ENCODE measurements at regions not wholly inside any gene's neighbourhood (a gene's known extent, or its start where the extent isn't known, plus 50 kb on each side); places are given as distances from the start of the nearest gene placed in this dataset.
A peak's percentile ranks its signal among the peaks of the same experiment; 100 is the strongest.

DNA sequence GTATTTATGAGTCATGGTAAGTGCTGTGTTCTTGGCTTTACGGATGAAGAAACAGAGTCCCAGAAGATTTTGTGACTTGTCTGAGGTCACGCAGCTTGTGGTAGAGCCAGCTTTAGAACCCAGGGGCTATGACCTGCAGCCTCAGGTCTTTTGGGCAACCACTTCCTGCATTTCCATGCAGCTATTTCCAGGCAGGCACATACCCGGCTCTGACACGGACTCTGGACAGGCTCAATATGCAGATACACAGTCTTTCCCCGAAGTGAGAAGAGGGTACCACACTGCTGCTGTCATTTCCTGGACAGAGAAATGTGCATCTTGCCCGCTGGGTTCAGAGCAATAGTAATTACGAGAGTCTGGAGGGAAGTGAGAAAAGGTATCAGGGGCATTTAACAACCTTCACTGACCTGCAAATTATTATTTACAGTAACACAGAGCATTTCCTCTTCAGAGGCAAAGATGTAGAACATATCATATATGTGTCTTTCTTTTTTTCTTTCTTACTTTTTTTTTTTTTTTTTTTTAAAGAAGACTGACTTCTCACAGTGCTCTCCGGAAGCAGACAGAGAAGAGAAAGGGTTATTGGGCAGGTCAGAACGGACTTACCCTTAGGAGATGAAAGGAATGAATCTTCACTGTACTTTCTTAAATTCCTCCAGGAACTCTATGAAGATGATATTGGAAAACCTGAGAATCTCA is 185.1 kb downstream of the CLIC5 start:
- peak; percentile 46 for DNase-seq

DNA sequence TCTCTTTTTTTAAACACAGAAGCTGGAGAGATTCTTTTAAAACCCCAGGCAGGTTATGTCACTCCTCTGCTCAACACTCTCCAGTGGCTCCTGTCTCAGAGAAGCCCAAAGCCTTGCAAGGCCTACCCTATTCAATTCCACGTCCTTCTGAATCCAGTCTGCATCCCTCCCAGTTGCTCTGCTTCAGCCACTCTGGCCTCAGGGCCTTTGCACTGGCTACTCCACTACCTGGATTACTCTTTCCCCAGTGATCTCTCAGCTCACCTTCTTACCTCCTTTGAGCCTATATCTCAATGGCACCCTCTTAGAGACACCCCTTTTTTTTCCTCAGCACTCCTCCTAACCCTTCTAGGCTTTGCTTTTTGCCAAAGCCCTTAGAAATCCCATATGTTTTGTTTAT is 185.8 kb downstream of the CLIC5 start:
- no peak for DNase-seq

DNA sequence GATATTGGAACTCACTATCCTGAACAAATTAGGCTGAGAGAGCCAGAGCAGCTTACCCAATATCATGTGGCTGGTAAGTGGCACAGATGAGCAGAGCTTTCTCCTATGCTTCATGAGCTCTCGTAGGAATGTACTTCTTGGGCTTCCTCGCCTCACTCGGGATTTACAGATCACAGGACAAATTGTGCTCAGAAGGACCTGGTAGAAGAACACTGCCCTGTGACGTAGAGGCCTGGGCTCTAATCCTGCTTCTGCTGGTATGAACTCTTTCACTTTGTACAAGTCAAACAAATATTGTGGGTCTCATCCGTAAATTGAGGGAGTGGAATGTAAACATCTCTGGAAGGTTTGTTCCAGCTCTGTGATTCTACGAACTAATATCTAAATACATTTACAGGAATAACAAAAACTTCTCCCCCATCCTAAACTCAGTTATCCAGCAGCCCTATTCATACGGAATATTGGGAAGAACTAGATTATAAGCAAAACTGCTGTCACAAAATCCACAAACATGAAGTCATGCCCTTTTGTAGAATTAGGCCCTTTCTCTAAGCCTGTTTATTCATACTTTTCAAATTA is 187.6 kb downstream of the CLIC5 start:
- DNase-seq = no peak

DNA sequence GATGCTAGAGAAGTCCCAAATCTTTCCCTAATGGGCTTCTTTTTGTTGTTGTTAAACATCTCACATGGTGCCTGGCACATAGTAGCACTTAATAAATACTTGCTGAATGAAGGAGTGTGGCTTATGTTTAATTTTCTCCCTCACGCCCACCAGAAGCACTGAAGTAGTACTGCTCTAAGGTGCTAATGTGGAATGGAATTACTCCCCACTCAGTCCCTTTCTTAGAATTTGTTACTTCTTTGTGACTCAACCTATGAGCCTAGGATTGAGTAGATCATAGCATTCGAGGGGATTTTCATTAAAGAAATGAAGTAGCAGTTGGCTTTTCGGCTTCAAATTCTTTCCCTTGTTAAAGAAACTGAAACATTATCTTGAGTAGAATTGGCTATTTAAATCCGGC is 192.8 kb downstream of the CLIC5 start:
- DNase-seq = no peak

DNA sequence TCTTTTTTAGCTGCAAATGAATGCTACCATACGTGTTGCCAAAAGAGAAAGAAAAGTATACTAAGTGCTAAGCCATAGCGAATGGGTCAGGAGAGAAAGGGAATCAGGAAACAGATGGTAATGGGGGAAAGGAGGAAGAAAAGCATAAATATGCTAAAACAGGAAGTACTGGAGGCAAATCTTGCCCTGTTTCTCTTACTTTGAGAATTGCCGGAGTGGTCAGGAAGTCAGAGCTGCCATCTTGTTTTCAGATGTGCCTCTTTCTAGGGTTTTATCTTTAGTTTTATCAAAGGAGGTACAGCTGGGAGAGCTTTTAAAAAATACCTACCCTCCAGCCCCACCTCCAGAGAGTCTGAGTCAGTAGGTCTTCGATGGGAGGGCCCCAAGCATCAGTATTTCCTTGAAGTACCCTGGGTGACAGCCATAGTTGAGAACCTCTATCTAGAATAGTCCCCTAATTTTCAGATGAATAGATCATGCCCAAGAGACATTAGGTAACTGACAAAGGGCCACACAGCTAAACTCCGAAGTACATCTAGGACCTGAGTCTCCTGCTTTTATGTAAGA is 193.3 kb downstream of the CLIC5 start:
- no peak for DNase-seq

DNA sequence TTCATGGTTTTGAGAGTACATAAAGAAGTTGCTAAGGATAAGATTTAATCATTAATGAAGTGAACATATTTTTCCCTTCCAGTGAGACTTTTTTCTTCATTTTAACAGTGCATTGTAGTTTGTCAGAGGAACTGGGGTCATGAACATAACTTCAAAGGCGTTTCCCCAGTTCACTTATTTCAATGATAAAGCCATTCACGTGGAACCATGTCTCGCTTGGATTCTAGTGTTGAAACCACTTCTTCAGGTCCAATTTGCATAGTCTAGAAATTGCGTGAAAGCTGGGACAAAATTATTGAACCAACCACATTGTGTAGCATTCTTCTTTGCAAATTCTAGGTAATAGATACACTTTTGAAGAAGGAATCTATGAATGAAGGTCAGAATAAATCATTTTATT is 197.0 kb downstream of the CLIC5 start:
- no peak for DNase-seq

DNA sequence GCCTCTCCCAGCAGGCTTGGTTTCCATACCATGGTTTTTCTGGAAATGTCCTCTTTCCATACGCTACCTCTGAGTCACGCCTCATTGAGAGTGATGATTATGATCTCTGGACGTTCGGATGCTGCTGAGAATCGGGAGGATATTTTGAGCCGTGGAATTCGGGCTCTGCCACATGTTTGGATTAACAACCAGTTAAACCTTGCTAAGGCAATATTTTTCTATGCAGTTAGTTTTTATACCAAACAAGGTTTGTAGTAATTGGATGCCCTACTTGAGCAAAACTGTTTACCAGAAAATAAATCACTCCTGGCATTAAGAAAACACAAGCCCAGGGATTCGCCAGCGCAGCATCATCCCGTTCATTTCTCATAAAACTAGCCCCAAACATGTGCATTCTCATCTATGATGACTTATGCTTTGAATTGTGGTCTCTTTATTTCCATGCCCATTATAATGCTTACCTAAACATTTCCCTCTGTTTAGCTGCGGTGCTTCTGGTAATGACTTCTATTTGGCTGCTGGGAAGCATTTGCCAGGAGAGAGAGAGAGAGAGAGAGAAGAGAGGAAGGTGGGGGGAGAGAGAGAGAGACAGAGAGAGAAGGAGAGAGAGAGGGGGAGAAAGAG is 198.9 kb downstream of the CLIC5 start:
- peak; percentile 89 for DNase-seq

DNA sequence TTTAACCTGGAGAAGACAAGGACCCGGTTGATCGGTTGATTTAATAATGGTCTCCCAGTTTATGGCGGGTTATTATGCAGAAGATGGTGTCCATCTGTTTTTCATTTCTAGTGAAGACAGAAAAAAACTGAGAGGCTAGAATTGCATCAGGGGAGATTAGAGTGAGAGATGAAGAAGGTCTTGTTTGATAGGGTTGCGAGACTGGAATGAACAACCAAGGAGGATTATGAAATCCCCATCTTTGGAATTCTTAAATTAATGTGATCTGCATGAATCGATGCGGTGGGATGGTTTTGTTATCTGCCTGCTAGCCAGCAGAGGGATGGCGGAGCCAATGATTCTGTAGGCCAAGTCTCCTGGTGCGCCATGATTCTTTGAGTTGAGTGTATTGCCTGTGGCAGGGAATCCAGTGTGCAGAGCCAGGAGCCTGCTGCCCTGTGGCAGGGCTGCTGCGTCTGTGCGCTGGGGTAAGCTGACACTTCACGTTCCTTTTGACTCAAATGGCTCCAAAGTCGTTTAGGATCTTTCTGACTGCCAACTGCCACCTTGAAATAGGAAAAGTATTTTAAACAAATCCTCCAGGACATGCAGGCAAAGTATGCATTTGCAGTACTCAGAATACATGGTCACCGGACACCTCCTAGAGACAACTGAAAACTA is 200.1 kb downstream of the CLIC5 start:
- DNase-seq = peak; percentile 65

DNA sequence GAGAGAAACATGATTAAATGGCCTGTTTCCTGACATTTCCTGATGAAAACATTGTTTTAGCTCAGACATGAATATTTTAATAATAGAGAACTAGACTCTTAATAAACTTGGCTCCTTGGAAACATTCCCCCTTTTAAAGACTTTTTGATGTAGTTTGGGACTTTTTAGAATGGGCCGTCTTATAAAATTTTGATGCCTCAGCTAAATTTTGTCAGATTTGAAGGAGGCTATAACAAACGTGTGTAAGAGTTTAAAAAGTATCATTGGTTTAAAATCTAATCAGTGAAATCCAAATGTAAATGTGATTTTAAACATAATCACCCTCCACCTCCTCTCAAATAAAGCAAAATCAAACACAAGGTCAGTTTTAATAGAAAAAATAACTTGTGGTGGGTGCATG is 200.9 kb downstream of the CLIC5 start:
- no peak for DNase-seq

DNA sequence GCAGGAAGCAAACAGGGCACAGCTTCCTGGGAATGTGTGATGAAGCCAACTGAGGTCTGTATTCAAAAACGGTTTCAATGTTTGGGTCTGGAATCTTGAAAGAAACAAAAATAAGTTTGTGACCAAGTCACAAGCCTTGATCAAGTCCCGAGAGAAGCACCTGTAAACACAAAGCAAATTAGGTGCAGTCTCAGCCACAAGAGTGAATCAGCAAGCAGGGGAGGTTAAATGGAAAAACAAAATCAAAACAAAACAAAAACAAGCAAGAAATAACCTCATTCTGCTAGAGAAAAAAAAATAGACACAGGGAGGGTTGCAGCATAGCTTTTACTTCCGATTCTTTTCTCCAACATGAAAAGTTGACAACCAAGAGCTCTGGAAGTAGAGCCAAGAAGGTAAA is 201.7 kb downstream of the CLIC5 start:
- DNase-seq = no peak

DNA sequence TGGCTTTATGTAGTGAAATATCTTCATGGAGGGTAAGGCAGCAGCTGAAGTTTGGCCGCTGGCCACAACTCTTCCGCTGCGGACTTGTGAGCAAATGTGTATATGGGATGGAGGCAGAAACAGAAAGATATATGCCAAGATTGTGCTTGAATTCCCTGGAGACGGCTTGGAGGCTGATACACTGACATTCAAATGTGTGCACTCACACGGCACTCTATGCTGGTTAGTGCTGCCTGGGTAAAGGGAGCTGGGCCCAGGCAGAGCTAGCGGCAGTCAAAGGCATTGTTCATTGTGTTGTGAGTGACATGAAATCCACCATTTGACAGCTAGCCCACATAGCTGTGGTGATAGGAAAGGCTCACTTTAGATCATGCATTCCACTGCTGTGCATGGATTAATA is 202.7 kb downstream of the CLIC5 start:
- DNase-seq = peak; percentile 88

DNA sequence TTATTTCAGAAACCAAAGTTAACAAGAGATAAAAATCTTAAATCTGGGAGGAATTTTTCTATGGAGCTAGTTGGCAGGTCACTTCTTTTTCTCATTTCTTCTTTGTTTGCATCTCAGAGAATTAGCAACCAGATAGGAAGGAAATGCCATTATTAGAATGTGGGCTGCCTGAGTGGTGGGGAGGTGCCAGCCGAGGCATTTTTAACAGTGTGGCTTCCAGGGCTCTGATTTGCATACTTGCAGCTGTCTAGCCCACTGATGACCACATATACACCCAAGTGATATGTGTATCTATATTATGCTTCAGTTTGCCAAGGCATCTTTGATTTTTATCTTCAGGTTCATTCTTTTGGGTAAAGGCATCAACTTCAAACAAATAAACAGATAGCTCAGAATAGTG is 206.7 kb downstream of the CLIC5 start:
- DNase-seq = no peak

DNA sequence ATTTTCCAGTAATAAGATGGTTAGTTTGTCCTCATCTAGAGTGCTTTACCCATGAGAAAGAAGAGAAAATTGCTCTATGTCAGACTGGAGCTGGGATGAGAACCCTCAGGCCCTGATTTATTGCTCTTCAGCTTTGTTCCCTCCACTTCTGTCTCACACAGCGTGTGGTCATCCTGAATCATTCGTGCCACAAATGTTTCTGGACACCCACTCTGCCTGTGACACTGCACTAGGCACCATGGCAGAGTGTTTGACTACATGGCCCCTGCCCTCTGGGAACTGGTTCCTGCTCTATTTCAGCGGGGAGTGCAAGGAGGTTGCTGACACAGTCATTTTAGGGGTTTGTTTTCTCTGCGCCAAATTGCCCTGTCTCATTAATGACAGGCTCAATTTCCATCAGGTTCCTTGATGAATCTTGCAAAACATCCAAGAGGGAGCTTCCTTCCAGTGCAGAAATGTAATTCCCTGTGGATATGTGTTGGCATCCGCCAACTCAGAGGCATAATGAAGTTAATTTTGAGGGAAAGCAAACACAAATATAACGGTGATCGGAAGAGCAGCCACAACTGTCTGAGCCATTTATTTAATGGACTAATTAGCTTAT is 207.5 kb downstream of the CLIC5 start:
- peak; percentile 17 for DNase-seq

DNA sequence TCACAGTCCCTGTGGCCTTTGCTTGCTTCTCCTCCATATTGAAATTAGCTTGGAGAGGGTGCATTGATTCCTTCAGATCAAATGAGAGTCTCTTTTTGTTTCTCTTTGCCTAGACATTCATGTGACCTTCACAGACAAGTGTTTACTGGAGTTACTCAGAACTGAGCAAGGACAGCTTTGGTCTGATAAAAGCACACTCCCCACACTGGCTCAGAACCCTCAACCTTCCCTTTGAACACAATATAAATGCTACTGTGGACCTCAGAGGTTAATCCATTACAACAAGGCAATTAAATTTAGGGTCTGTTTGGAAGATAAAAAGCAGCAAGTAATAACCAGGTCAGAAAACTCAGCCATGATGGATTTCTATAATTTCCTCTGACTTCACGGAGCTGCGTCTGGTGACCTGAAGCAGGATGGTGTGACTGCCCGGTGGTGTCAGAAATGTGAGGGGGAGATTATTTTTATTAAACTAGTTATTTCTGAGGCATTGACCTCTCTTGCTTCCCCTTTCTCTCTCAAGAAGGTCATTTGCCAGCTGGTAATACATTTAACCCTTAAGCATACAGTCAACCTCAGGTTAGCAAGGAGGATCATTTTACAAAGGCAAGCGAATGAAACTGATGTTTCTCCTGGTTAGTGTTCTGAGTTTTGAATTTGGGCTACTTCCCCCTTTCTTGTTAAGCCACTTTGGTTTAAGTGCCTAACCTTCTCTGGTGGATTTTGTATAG is 208.2 kb downstream of the CLIC5 start:
- no peak for DNase-seq

DNA sequence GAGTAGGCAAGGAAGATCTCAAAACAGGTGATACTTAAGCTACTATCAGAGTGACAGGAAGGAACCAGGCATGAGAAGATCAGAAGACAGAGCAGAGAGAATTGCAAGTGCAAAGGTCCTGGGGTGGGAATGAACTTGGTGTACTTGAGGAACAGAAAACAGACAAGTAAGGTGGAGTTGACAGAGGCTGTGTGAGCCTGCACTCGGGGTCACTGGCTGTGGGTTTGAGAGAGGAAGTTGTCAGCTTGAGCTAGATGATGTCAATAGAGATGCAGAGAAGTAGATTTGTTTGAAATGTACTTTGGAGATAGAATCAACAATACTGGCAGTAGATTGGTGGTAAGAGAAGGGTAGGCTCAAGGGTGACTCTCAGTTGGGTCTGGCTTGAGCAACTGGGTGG is 209.5 kb downstream of the CLIC5 start:
- DNase-seq = no peak

DNA sequence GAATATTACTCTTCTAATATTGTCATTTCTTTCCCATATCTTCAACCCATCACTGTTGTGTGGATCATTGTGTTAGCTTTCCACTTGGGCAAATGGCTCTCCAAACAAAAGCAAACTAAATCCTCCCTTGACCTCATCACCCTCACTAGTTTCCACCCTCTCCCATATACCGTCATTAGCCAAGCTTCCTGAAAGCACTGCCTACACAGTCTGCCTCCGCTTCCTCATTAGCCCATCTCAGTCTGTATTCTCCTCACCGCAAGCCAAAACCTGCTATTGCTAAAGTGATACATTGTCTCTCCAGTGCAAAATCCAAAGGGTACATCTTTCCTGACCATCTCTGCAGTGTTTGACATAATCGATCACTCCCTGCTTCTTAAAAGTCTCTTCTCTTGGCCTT is 212.6 kb downstream of the CLIC5 start:
- no peak for DNase-seq

DNA sequence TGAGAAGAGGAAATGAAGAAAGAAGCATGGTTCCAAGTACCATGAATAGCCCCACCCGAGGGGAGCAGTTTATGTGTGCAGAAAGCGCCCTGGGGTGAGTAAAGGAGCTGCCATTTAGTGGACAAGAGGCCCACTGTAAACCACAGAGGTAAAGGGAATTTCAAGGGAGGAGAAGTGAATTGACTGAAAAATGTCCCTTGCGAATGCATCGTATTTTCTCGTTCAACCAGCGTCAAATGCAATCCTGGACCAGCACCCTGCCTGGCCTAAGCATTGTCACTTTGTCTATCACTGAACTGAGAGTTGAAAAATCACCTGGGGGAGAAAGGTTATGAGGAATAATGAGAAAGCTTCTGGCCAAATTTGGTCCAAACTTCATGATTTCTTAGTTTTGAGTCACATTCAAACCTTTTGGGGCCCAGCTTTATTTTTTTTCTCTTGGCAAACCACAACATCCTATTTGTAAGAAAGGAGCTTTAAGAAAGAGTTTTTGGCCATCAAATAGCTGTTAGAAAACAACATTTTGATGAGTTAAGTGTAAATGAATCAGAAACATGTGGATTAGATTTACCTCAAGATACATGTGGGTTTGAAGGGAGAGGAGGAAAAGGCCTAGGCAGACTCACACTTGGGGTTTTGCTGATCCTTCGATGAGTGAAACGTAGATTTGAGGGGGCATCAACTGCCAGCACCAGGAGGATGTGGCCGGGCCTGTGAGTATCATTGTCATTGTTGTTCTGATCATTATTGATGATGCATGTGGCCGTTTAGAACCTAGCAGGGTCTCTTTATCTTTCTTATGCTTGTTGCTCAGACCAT is 214.0 kb downstream of the CLIC5 start:
- peak; percentile 78 for DNase-seq

DNA sequence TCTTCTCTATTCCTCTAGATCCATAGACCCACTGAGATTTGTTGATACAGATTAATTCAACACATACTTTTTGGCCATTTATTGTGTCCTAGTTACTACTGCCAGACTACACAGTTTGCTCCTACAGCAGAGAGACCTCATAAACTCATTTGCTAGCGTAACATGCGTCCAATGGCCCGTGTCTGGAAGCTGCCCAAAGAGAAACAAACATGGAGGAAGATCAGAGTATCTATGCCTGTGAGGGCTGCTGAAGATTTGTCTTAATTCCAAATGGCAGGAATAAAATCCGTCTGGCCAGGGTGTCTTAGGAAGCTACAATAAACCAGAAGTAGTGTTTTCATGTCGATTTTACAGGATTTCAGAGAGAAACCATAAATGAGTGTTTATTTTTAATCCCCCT is 214.7 kb downstream of the CLIC5 start:
- no peak for DNase-seq

DNA sequence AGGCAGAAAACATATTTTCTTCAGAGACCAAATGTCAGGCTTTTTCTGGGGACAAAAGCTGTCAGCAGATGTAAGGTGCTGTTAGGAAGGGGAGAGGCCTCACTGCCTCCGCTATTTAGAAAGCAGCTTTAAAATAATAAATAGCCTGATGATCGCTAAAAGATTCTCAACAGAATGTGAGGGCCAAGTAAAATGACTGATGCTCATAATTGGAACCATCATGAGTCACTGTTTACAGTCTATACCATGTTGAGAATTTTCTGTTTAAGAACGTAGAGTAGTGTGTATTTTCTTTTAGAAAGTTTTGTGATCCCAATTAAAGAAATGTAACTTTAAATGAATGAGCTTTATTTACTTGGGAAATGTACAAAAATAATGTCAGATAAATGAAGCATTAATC is 220.0 kb downstream of the CLIC5 start:
- peak; percentile 56 for DNase-seq

DNA sequence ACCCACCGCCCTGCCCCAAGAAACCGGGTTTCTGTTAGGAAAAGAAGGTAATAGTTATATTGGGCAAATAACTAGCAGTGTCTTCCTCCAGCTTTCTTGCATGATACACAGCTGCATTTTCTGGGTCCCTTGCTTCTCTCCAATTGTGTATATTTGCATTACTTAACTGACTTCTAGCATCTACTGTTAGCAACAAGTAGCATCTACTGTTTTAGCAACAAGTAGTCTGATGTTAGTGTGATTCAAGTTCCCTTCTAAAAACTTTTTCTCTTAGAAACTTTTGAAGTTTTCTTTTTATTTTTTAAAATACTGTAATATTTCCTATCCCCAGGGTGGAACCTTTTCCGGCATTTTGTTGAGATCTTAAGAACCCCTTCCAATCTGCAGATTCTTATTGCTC is 221.2 kb downstream of the CLIC5 start:
- DNase-seq = no peak

Measured in fibroblast of skin of right biceps (primary cell).